GM12878 (cell line): ENCODE measurements at regions not wholly inside any gene's neighbourhood (a gene's known extent, or its start where the extent isn't known, plus 50 kb on each side); places are given as distances from the start of the nearest gene placed in this dataset.

Experiments
- ATAC-seq: fragments of 200-7000 bp; cut with Tn5 transposase; 3 replicates; pipeline ENCODE4 v1.9.1; 2020; ENCODE audit warnings: mild to moderate bottlenecking, moderate library complexity
- BruUV-seq: library from RNA; stranded (reverse); fragments of 400-500 nt; replicated peaks from 2 replicates; lab custom pipeline; 2021; lab: Mats Ljungman, UMichigan
- CTCF ChIA-PET: fragments of 300-600 bp; sonication (Branson Sonifier 250); formaldehyde crosslinking; extraction: SDS; loops from one replicate; lab custom pipeline; 2021; ENCODE audit warnings: inconsistent platforms; lab: Yijun Ruan, JAX
- POLR2A ChIA-PET: fragments of 350-600 bp; formaldehyde crosslinking; extraction: SDS; loops from one replicate; lab custom pipeline; 2021; ENCODE audit warnings: inconsistent platforms; lab: Charles Lee
- RAD21 ChIA-PET: fragments of 300-600 bp; sonication (Branson Sonifier 250); formaldehyde crosslinking; loops from one replicate; lab custom pipeline; 2023; ENCODE audit warnings: antibody characterized with exemption; ENCODE audit not compliant: unreplicated experiment; lab: Charles Lee
- SMC1A ChIA-PET: fragments of 300-600 bp; sonication (Branson Sonifier 250); formaldehyde crosslinking; loops from one replicate; lab custom pipeline; 2023; ENCODE audit not compliant: unreplicated experiment, uncharacterized antibody; lab: Charles Lee
- DNase-seq: peaks from one replicate; pipeline ENCODE4 v3.0.0-alpha.2; 2011; ENCODE audit warnings: low read depth, low spot score
- FAIRE-seq: peaks from 3 replicates; lab custom pipeline; 2011; peaks lifted over from hg19 to GRCh38; lab: Jason Lieb, UNC
- H2AFZ ChIP-seq: 2 replicates; pipeline ENCODE4 v1.6.0; 2011; ENCODE audit warnings: low read depth, low read length, control low read depth; ENCODE audit not compliant: control insufficient read depth
- H3K27ac ChIP-seq: 2 replicates; pipeline ENCODE4 v1.5.1; 2011; ENCODE audit warnings: control low read depth; ENCODE audit not compliant: control insufficient read depth, insufficient read depth
- H3K27me3 ChIP-seq, 2 experiments: replicated peaks in 1 of 2; 2 replicates each; pipeline versions ENCODE4 v1.6.0 to v1.6.1; 2011; ENCODE audit warnings: low read length in 1 of 2; ENCODE audit not compliant: control insufficient read depth in 2 of 2, insufficient read depth in 2 of 2
- H3K36me3 ChIP-seq, 2 experiments: 2 replicates each; pipeline ENCODE4 v1.5.1; 2011; ENCODE audit warnings: low read length in 1 of 2; ENCODE audit not compliant: control insufficient read depth in 2 of 2, insufficient read depth in 2 of 2
- H3K4me1 ChIP-seq: 2 replicates; pipeline ENCODE4 v1.6.1; 2011; ENCODE audit warnings: mild to moderate bottlenecking, low read length, moderate library complexity, mixed read lengths; ENCODE audit not compliant: control insufficient read depth, insufficient read depth
- H3K4me2 ChIP-seq: 2 replicates; pipeline ENCODE4 v1.6.0; 2011; ENCODE audit warnings: control low read depth; ENCODE audit not compliant: control insufficient read depth, insufficient read depth
- H3K4me3 ChIP-seq: fragments of 200-600 bp; sonication (generic); 2 replicates; pipeline ENCODE4 v1.5.1; 2016
- H3K79me2 ChIP-seq: 2 replicates; pipeline ENCODE4 v1.6.0; 2011; ENCODE audit warnings: low read length; ENCODE audit not compliant: control insufficient read depth, insufficient read depth
- H3K9ac ChIP-seq: 2 replicates; pipeline ENCODE4 v1.8.0; 2011; ENCODE audit warnings: low read length, control low read depth, mixed read lengths; ENCODE audit not compliant: control insufficient read depth, insufficient read depth
- H3K9me3 ChIP-seq: replicated peaks from 3 replicates; pipeline ENCODE4 v1.5.1; 2011; ENCODE audit warnings: mild to moderate bottlenecking, low read length; ENCODE audit not compliant: control insufficient read depth, insufficient read depth
- H4K20me1 ChIP-seq: 2 replicates; pipeline ENCODE4 v1.6.0; 2011; ENCODE audit not compliant: control insufficient read depth, insufficient read depth
- ASH2L ChIP-seq: fragments of 300-600, 200-600 bp; sonication (generic); IDR thresholded peaks from 2 replicates; pipeline ENCODE4 v1.6.1; 2017; ENCODE audit warnings: low read depth, mild to moderate bottlenecking, borderline replicate concordance
- ATF7 ChIP-seq: fragments of 450-650 bp; IDR thresholded peaks from 2 replicates; pipeline ENCODE4 v1.6.1; 2016; ENCODE audit warnings: low read depth, mild to moderate bottlenecking
- BCLAF1 ChIP-seq: fragments of 450-650 bp; IDR thresholded peaks from 2 replicates; pipeline ENCODE4 v1.6.1; 2017; ENCODE audit warnings: antibody characterized with exemption, mild to moderate bottlenecking, moderate library complexity
- EGR1 ChIP-seq, 2 experiments: IDR thresholded peaks; 1 replicate in 1 of 2; 2 replicates in 1 of 2; pipeline ENCODE4 v1.6.1; 2011 to 2012; ENCODE audit warnings: low read depth in 2 of 2, low read length in 2 of 2, borderline replicate concordance in 1 of 2, mild to moderate bottlenecking in 1 of 2, moderate library complexity in 1 of 2
- EP300 ChIP-seq, 2 experiments: fragments of 150-350 bp in 1 of 2; IDR thresholded peaks; 2 replicates each; pipeline ENCODE4 v1.6.1; 2011 to 2012; ENCODE audit warnings: low read depth in 2 of 2, low read length in 2 of 2, borderline replicate concordance in 1 of 2, improper control_type of control experiment in 1 of 2, inconsistent platforms in 1 of 2; ENCODE audit not compliant: control insufficient read depth in 1 of 2
- FOS ChIP-seq: IDR thresholded peaks from 3 replicates; pipeline ENCODE4 v1.6.1; 2011; ENCODE audit warnings: borderline replicate concordance; ENCODE audit not compliant: insufficient read length; ENCODE audit errors: extremely low read depth
- FOXK2 ChIP-seq: fragments of 450-650 bp; IDR thresholded peaks from 2 replicates; pipeline ENCODE4 v1.6.1; 2017; ENCODE audit warnings: mild to moderate bottlenecking, moderate library complexity
- GABPA ChIP-seq: IDR thresholded peaks from 2 replicates; pipeline ENCODE4 v1.6.1; 2014; ENCODE audit warnings: antibody characterized with exemption, low read depth, mild to moderate bottlenecking, inconsistent platforms
- KAT2A ChIP-seq: conservative IDR thresholded peaks from 2 replicates; pipeline ENCODE4 v1.6.1; 2011; ENCODE audit warnings: low read depth, low read length; ENCODE audit not compliant: control insufficient read depth
- MTA2 ChIP-seq: fragments of 450-650 bp; IDR thresholded peaks from 2 replicates; pipeline ENCODE4 v1.6.1; 2016; ENCODE audit warnings: low read depth, mild to moderate bottlenecking, moderate library complexity
- NR2C1 ChIP-seq: fragments of 450-650 bp; IDR thresholded peaks from 2 replicates; pipeline ENCODE4 v1.6.1; 2017; ENCODE audit warnings: antibody characterized with exemption, mild to moderate bottlenecking, moderate library complexity
- RUNX3 ChIP-seq: IDR thresholded peaks from 2 replicates; pipeline ENCODE4 v1.6.1; 2012; ENCODE audit warnings: low read length, inconsistent platforms
- SMARCA5 ChIP-seq: fragments of 450-650 bp; IDR thresholded peaks from 2 replicates; pipeline ENCODE4 v1.6.1; 2017; ENCODE audit warnings: mild to moderate bottlenecking
- SP1 ChIP-seq: IDR thresholded peaks from one replicate; pipeline ENCODE4 v1.6.1; 2011; ENCODE audit warnings: low read depth, low read length
- STAT1 ChIP-seq: fragments of 450-650 bp; conservative IDR thresholded peaks from 2 replicates; pipeline ENCODE4 v1.6.1; 2014; ENCODE audit warnings: antibody characterized with exemption, mild to moderate bottlenecking
- TCF7 ChIP-seq: IDR thresholded peaks from 2 replicates; pipeline ENCODE4 v1.6.1; 2014; ENCODE audit warnings: antibody characterized with exemption, borderline replicate concordance
- WGBS: methylation state at CpG from one replicate; pipeline ENCODE4 v1.1.6; 2016; ENCODE audit warnings: low lambda C conversion rate; ENCODE audit not compliant: insufficient replicate concordance, insufficient coverage; ENCODE audit errors: missing lambda C conversion rate; 5-methylcytosine and 5-hydroxymethylcytosine counted together
- in situ Hi-C: fragments of 300-500 bp; cut with MboI; formaldehyde crosslinking; loops from 9 replicates; pipeline ENCODE4 v1.14.3; 2018; ENCODE audit warnings: mixed read lengths
- intact Hi-C: fragments of 100-400 bp; cut with micrococcal nuclease; formaldehyde crosslinking; loops from one replicate; pipeline ENCODE4 v1.14.2; 2022; ENCODE audit not compliant: unreplicated experiment

- CTCF ChIA-PET = interaction anchor here (0.6 to 0.8 kb wide), 2 partner anchors 32 to 190 kb away, joined by 3 read pairs; no protein-coding TSS in a partner anchor
- no peak for FAIRE-seq
- Histone ChIP-seq H2AFZ (no peak overlapping the region), H3K4me2 (no peak overlapping the region), H3K36me3 (no peaks in the 10 kb centered on the region), H3K9ac (no peak overlapping the region), H3K27me3 (no peaks in the 10 kb centered on the region; a peak in 1 of 4 replicates), H3K27ac (no peak overlapping the region)
- POLR2A ChIA-PET = no interaction called here
- intact Hi-C loops = no loop called here
- WGBS = 0% methylated on average over 1 of the region's 1 CpG
- in situ Hi-C loops = no loop called here
- RAD21 ChIA-PET = interaction anchor here (1.0 kb wide), 1 partner anchor 141 kb away, joined by 3 read pairs; no protein-coding TSS in a partner anchor
- no TSS peak for BruUV-seq
- no peak for TF ChIP-seq SMARCA5
- no peak for TF ChIP-seq ATF7
- TF ChIP-seq GABPA = no peak
- TF ChIP-seq NR2C1 = no peak
- TF ChIP-seq ASH2L = no peak
- no peak for TF ChIP-seq TCF7
- TF ChIP-seq, all 136 proteins: peak for 0
- Histone ChIP-seq H3K4me3 (no peak overlapping the region), H3K4me1 (no peaks in the 10 kb centered on the region), H3K9me3 (no peaks in the 10 kb centered on the region), H4K20me1 (no peaks in the 10 kb centered on the region), H3K79me2 (no peaks in the 10 kb centered on the region)
- SMC1A ChIA-PET = interaction anchor here (0.7 to 1.5 kb wide), 2 partner anchors 21 to 28 kb away, joined by 3 read pairs; no protein-coding TSS in a partner anchor
- ATAC-seq (no peak), DNase-seq (no peak)
Observed at GRCh38 chr9:99374793-99375192, 152.7 kb downstream of the SEC61B start.

- ChIA-PET RAD21 (no interaction called here), CTCF (no interaction called here), POLR2A (no interaction called here), SMC1A (interaction anchor here (0.9 to 1.7 kb wide), 2 partner anchors 15 to 56 kb away, joined by 3 read pairs; no protein-coding TSS in a partner anchor)
- H3K36me3 ChIP-seq = no peaks in the 10 kb centered on the region
- ATAC-seq (no peak), DNase-seq (no peak), FAIRE-seq (no peak)
- no peaks in the 10 kb centered on the region for H3K4me1 ChIP-seq
- no peaks in the 10 kb centered on the region for H3K79me2 ChIP-seq
- no peak overlapping the region for H2AFZ ChIP-seq
- H4K20me1 ChIP-seq = no peaks in the 10 kb centered on the region
- 53% methylated on average over 3 of the region's 3 CpGs for WGBS
- no peak overlapping the region for H3K4me2 ChIP-seq
- H3K27me3 ChIP-seq = no peaks in the 10 kb centered on the region; a peak in 1 of 4 replicates
- no peak overlapping the region for H3K4me3 ChIP-seq
- H3K9me3 ChIP-seq = no peaks in the 10 kb centered on the region
- in situ Hi-C loops = no loop called here
- H3K9ac ChIP-seq = no peak overlapping the region
- intact Hi-C loops = no loop called here
- no TSS peak for BruUV-seq
- H3K27ac ChIP-seq = no peak overlapping the region
- no peak for TF ChIP-seq BCLAF1
- TF ChIP-seq EP300 (IDR thresholded peaks at IDR 0.05; ENCODE audit: borderline replicate concordance in 1 of 2, control insufficient read depth in 1 of 2, low read depth in 2 of 2, low read length in 2 of 2) = no peak
- no peak for TF ChIP-seq RUNX3
- TF ChIP-seq EGR1 (IDR thresholded peaks at IDR 0.05; ENCODE audit: borderline replicate concordance in 1 of 2, low read depth in 2 of 2, low read length in 2 of 2) = no peak
- TF ChIP-seq TCF7 = no peak
- TF ChIP-seq KAT2A = no peak
- no peak for TF ChIP-seq MTA2
- TF ChIP-seq STAT1 = no peak
- TF ChIP-seq FOS = no peak
- TF ChIP-seq SP1 = no peak
- TF ChIP-seq FOXK2 = no peak
Observed at GRCh38 chr9:99375481-99375880, 153.4 kb downstream of the SEC61B start.
